B cell (primary cell): ENCODE measurements at regions not wholly inside any gene's neighbourhood (a gene's known extent, or its start where the extent isn't known, plus 50 kb on each side); places are given as distances from the start of the nearest gene placed in this dataset.

Source experiments
- ATAC-seq: fragments of 200-7000 bp; cut with Tn5 transposase; one replicate; pipeline ENCODE4 v1.10.0; 2021; ENCODE audit warnings: low read depth, mild to moderate bottlenecking, moderate number of reproducible peaks, moderate library complexity
- CTCF ChIA-PET: fragments of 350-600 bp; sonication (Branson Sonifier 250); formaldehyde crosslinking; loops from one replicate; lab custom pipeline; 2021; ENCODE audit warnings: antibody characterized with exemption, inconsistent platforms; lab: Charles Lee
- POLR2A ChIA-PET: fragments of 350-600 bp; sonication (Branson Sonifier 250); formaldehyde crosslinking; loops from one replicate; lab custom pipeline; 2021; ENCODE audit warnings: antibody characterized with exemption; lab: Charles Lee
- DNase-seq: peaks from one replicate; pipeline ENCODE4 v3.0.0; 2013
- H2AFZ ChIP-seq: 2 replicates; pipeline ENCODE4 v1.6.1; 2012; ENCODE audit warnings: mild to moderate bottlenecking, low read depth, low read length; ENCODE audit not compliant: insufficient read depth, poor library complexity, severe bottlenecking
- H3K27ac ChIP-seq, 2 donors: 1 replicate in 1 of 2; 2 replicates in 1 of 2; pipeline ENCODE4 v1.5.1; 2012 to 2013; ENCODE audit warnings: low read length in 2 of 2, mild to moderate bottlenecking in 2 of 2, moderate library complexity in 1 of 2
- H3K27me3 ChIP-seq, 4 experiments: fragments of 200-600 bp in 1 of 4; sonication (generic) in 1 of 4; replicated peaks in 1 of 4; 1 replicate in 2 of 4; 2 replicates in 2 of 4; pipeline versions ENCODE4 v1.6.1 to v1.7.0; 2013 to 2016; ENCODE audit warnings: low read length in 3 of 4, mild to moderate bottlenecking in 2 of 4, mixed read lengths in 1 of 4, moderate library complexity in 1 of 4; ENCODE audit not compliant: insufficient read depth in 4 of 4, control insufficient read depth in 3 of 4; ENCODE audit errors: control extremely low read depth in 1 of 4
- H3K36me3 ChIP-seq, 2 experiments: replicated peaks in 1 of 2; 1 replicate in 1 of 2; 2 replicates in 1 of 2; pipeline versions ENCODE4 v1.6.1 to v1.7.1; 2013; ENCODE audit warnings: low read length in 1 of 2; ENCODE audit not compliant: insufficient read depth in 2 of 2, control insufficient read depth in 1 of 2; ENCODE audit errors: control extremely low read depth in 1 of 2, extremely low read depth in 1 of 2
- H3K4me1 ChIP-seq, 2 donors: fragments of 200-600 bp in 1 of 2; sonication (generic) in 1 of 2; 1 replicate in 1 of 2; 2 replicates in 1 of 2; pipeline versions ENCODE4 v1.5.1 to v1.6.1; 2013 to 2017; ENCODE audit warnings: low read length in 2 of 2; ENCODE audit not compliant: control insufficient read depth in 2 of 2, insufficient read depth in 2 of 2
- H3K4me2 ChIP-seq: replicated peaks from 2 replicates; pipeline ENCODE3; 2012; ENCODE audit warnings: mild to moderate bottlenecking, low read depth, low read length; ENCODE audit not compliant: poor library complexity, severe bottlenecking
- H3K4me3 ChIP-seq, 5 experiments: fragments of 200-600 bp in 1 of 5; sonication (generic) in 1 of 5; 1 replicate in 3 of 5; 2 replicates in 2 of 5; pipeline versions ENCODE4 v1.5.1 to v1.7.0; 2011 to 2016; ENCODE audit warnings: low read length in 4 of 5, mild to moderate bottlenecking in 4 of 5, low read depth in 2 of 5, control low read depth in 1 of 5, moderate library complexity in 1 of 5; ENCODE audit not compliant: insufficient read depth in 1 of 5; ENCODE audit errors: control extremely low read depth in 1 of 5, extremely low read depth in 1 of 5
- H3K79me2 ChIP-seq: fragments of 200-600 bp; sonication (generic); one replicate; pipeline ENCODE4 v1.6.0; 2016; ENCODE audit warnings: low read length; ENCODE audit not compliant: control insufficient read depth, insufficient read depth
- H3K9ac ChIP-seq: fragments of 200-600 bp; sonication (generic); 2 replicates; pipeline ENCODE4 v1.6.1; 2017; ENCODE audit warnings: mild to moderate bottlenecking, low read length, moderate library complexity
- H3K9me3 ChIP-seq, 3 donors: one replicate each; pipeline versions ENCODE4 v1.6.1 to v1.7.1; 2013; ENCODE audit warnings: low read length in 2 of 3; ENCODE audit not compliant: control insufficient read depth in 2 of 3, insufficient read depth in 1 of 3; ENCODE audit errors: control extremely low read depth in 1 of 3
- H4K20me1 ChIP-seq: 2 replicates; pipeline ENCODE4 v1.6.0; 2012; ENCODE audit warnings: mild to moderate bottlenecking, low read length; ENCODE audit not compliant: insufficient read depth, control insufficient read depth, poor library complexity, severe bottlenecking
- H3K27ac Mint-ChIP-seq: one replicate; pipeline ENCODE4 v1.8.0; 2021; ENCODE audit warnings: mixed read lengths
- H3K27me3 Mint-ChIP-seq: one replicate; pipeline ENCODE4 v1.8.0; 2021; ENCODE audit warnings: mixed read lengths
- H3K4me1 Mint-ChIP-seq: one replicate; pipeline ENCODE4 v1.8.0; 2021; ENCODE audit warnings: mixed read lengths
- H3K4me3 Mint-ChIP-seq: one replicate; pipeline ENCODE4 v1.8.0; 2021; ENCODE audit warnings: mixed read lengths
- H3K9me3 Mint-ChIP-seq: one replicate; pipeline ENCODE4 v1.8.0; 2022; ENCODE audit warnings: mixed read lengths; ENCODE audit not compliant: insufficient read depth
- EZH2 ChIP-seq: IDR thresholded peaks from 2 replicates; pipeline ENCODE4 v1.6.1; 2012; ENCODE audit warnings: borderline replicate concordance, low read depth, mild to moderate bottlenecking, moderate library complexity, low read length; ENCODE audit not compliant: insufficient read depth, poor library complexity, severe bottlenecking
- whole genome bisulfite sequencing: methylation state at CpG from one replicate; pipeline ENCODE4 v1.1.5; 2013; ENCODE audit warnings: missing lambda C conversion rate; ENCODE audit not compliant: insufficient coverage; 5-methylcytosine and 5-hydroxymethylcytosine counted together
- intact Hi-C: fragments of 100-400 bp; cut with micrococcal nuclease; formaldehyde crosslinking; loops from one replicate; pipeline ENCODE4 v1.10.0; 2022
- TF ChIP-seq, protein P1 (sequence below): fragments of 200-600 bp; IDR thresholded peaks from one replicate; pipeline ENCODE4 v1.8.0; 2022; ENCODE audit warnings: antibody characterized with exemption, mild to moderate bottlenecking

GRCh38 chr3:73120710-73121109, 59.3 kb downstream of the EBLN2 start:
- WGBS: 82% methylated on average over 1 of the region's 1 CpG

GRCh38 chr3:73121669-73122331, 60.3 kb downstream of the EBLN2 start:
- CTCF ChIA-PET: interaction anchor here (0.7 to 1.5 kb wide), 2 partner anchors 21 to 36 kb away, joined by 3 to 4 read pairs; no protein-coding TSS in a partner anchor

More at GRCh38 chr3:73120710-73121109, 59.3 kb downstream of the EBLN2 start:
- Histone ChIP-seq H3K36me3 (no peaks in the 10 kb centered on the region), H3K9ac (no peak overlapping the region), H3K4me3 (no peak overlapping the region), H3K4me1 (no peaks in the 10 kb centered on the region), H3K9me3 (no peaks in the 10 kb centered on the region), H3K27me3 (no peaks in the 10 kb centered on the region), H3K27ac (no peak overlapping the region), H2AFZ (no peak overlapping the region), H3K79me2 (no peaks in the 10 kb centered on the region), H3K4me2 (no peak overlapping the region), H4K20me1 (no peaks in the 10 kb centered on the region)
- intact Hi-C loops: no loop called here
- no peak for ATAC-seq
- no peak for DNase-seq
- H3K27me3 Mint-ChIP-seq: peaks cover 3% of the 10 kb centered on the region
- no peak overlapping the region for H3K27ac Mint-ChIP-seq
- no peaks in the 10 kb centered on the region for H3K9me3 Mint-ChIP-seq
- ChIA-PET POLR2A (no interaction called here), CTCF (no interaction called here)
- TF ChIP-seq EZH2: no peak
- TF ChIP-seq, protein P1, sequence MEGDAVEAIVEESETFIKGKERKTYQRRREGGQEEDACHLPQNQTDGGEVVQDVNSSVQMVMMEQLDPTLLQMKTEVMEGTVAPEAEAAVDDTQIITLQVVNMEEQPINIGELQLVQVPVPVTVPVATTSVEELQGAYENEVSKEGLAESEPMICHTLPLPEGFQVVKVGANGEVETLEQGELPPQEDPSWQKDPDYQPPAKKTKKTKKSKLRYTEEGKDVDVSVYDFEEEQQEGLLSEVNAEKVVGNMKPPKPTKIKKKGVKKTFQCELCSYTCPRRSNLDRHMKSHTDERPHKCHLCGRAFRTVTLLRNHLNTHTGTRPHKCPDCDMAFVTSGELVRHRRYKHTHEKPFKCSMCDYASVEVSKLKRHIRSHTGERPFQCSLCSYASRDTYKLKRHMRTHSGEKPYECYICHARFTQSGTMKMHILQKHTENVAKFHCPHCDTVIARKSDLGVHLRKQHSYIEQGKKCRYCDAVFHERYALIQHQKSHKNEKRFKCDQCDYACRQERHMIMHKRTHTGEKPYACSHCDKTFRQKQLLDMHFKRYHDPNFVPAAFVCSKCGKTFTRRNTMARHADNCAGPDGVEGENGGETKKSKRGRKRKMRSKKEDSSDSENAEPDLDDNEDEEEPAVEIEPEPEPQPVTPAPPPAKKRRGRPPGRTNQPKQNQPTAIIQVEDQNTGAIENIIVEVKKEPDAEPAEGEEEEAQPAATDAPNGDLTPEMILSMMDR: no peak
- no peaks in the 10 kb centered on the region for H3K4me1 Mint-ChIP-seq
- no peak overlapping the region for H3K4me3 Mint-ChIP-seq

More at GRCh38 chr3:73121669-73122331, 60.3 kb downstream of the EBLN2 start:
- H3K27ac ChIP-seq: no peak overlapping the region
- H3K36me3 ChIP-seq: no peaks in the 10 kb centered on the region
- Mint-ChIP-seq H3K27me3 (peaks cover 6% of the 10 kb centered on the region), H3K4me1 (no peaks in the 10 kb centered on the region), H3K4me3 (no peak overlapping the region), H3K9me3 (peaks cover 3% of the 10 kb centered on the region), H3K27ac (no peak overlapping the region)
- TF ChIP-seq EZH2: no peak
- TF ChIP-seq, protein P1: no peak
- ATAC-seq: no peak
- H3K27me3 ChIP-seq: no peaks in the 10 kb centered on the region
- no peaks in the 10 kb centered on the region for H3K9me3 ChIP-seq
- H2AFZ ChIP-seq: no peak overlapping the region
- DNase-seq: no peak
- H3K4me1 ChIP-seq: no peaks in the 10 kb centered on the region
- POLR2A ChIA-PET: no interaction called here
- intact Hi-C loops: no loop called here
- no peak overlapping the region for H3K4me2 ChIP-seq
- no peaks in the 10 kb centered on the region for H4K20me1 ChIP-seq
- H3K9ac ChIP-seq: no peak overlapping the region
- H3K79me2 ChIP-seq: no peaks in the 10 kb centered on the region
- 100% methylated on average over 2 of the region's 2 CpGs for WGBS
- H3K4me3 ChIP-seq: no peak overlapping the region
